ENCODE measurements at regions not wholly inside any gene's neighbourhood (a gene's known extent, or its start where the extent isn't known, plus 50 kb on each side); places are given as distances from the start of the nearest gene placed in this dataset.

GRCh38 chr16:54722210-54722676 lies 208.4 kb upstream of the IRX5 start:
- no peak for DNase-seq

GRCh38 chr16:54720259-54720658 lies 210.4 kb upstream of the IRX5 start:
- no peak for DNase-seq

GRCh38 chr16:54719624-54720023 lies 211.0 kb upstream of the IRX5 start:
- no peak for DNase-seq

GRCh38 chr16:54718376-54718775 lies 212.3 kb upstream of the IRX5 start:
- no peak for DNase-seq

- no peak for DNase-seq
Observed at GRCh38 chr16:54715011-54715410, 215.7 kb upstream of the IRX5 start.

GRCh38 chr16:54712866-54713265 lies 217.8 kb upstream of the IRX5 start:
- no peak for DNase-seq

- no peak for DNase-seq
Observed at GRCh38 chr16:54707813-54708212, 222.9 kb upstream of the IRX5 start.

- DNase-seq, result no peak
Observed at GRCh38 chr16:54706406-54706805, 224.3 kb upstream of the IRX5 start.

GRCh38 chr16:54703339-54703738 lies 227.3 kb upstream of the IRX5 start:
- DNase-seq, result no peak

GRCh38 chr16:54699656-54700055 lies 231.0 kb upstream of the IRX5 start:
- DNase-seq, result no peak

- no peak for DNase-seq
Observed at GRCh38 chr16:54697677-54698076, 233.0 kb upstream of the IRX5 start.

GRCh38 chr16:54696970-54697369 lies 233.7 kb upstream of the IRX5 start:
- no peak for DNase-seq

GRCh38 chr16:54696522-54696921 lies 234.1 kb upstream of the IRX5 start:
- no peak for DNase-seq

- DNase-seq, result no peak
Observed at GRCh38 chr16:54694651-54695050, 236.0 kb upstream of the IRX5 start.

GRCh38 chr16:54693864-54694263 lies 236.8 kb upstream of the IRX5 start:
- DNase-seq, result no peak

- DNase-seq, result no peak
Observed at GRCh38 chr16:54690710-54691109, 240.0 kb upstream of the IRX5 start.

GRCh38 chr16:54690306-54690705 lies 240.4 kb upstream of the IRX5 start:
- DNase-seq, result no peak

- no peak for DNase-seq
Observed at GRCh38 chr16:54689072-54689865, 241.4 kb upstream of the IRX5 start.

GRCh38 chr16:54688339-54688738 lies 242.3 kb upstream of the IRX5 start:
- DNase-seq, result no peak

GRCh38 chr16:54687043-54687899 lies 243.4 kb upstream of the IRX5 start:
- no peak for DNase-seq

GRCh38 chr16:54685682-54686081 lies 245.0 kb upstream of the IRX5 start:
- no peak for DNase-seq

- no peak for DNase-seq
Observed at GRCh38 chr16:54679531-54679930, 251.1 kb upstream of the IRX5 start.

- no peak for DNase-seq
Observed at GRCh38 chr16:54677308-54677950, 253.2 kb upstream of the IRX5 start.

- no peak for DNase-seq
Observed at GRCh38 chr16:54673313-54673712, 257.4 kb upstream of the IRX5 start.

All from activated CD4-positive, alpha-beta T cell treated with anti-CD3 and anti-CD28 coated beads for 48 hours (primary cell).